ENCODE measurements at regions not wholly inside any gene's neighbourhood (a gene's known extent, or its start where the extent isn't known, plus 50 kb on each side); places are given as distances from the start of the nearest gene placed in this dataset.

- DNase-seq, result no peak
Observed at GRCh38 chr20:50272724-50273446, 82.3 kb downstream of the CEBPB start.

GRCh38 chr20:50273601-50274491 lies 83.2 kb downstream of the CEBPB start:
- peak in 23 of 58 donors; percentile 2 to 49 (median 20) for DNase-seq

- peak in 46 of 58 donors; percentile 10 to 79 (median 49) for DNase-seq
Observed at GRCh38 chr20:50274570-50275430, 84.2 kb downstream of the CEBPB start.

DNA sequence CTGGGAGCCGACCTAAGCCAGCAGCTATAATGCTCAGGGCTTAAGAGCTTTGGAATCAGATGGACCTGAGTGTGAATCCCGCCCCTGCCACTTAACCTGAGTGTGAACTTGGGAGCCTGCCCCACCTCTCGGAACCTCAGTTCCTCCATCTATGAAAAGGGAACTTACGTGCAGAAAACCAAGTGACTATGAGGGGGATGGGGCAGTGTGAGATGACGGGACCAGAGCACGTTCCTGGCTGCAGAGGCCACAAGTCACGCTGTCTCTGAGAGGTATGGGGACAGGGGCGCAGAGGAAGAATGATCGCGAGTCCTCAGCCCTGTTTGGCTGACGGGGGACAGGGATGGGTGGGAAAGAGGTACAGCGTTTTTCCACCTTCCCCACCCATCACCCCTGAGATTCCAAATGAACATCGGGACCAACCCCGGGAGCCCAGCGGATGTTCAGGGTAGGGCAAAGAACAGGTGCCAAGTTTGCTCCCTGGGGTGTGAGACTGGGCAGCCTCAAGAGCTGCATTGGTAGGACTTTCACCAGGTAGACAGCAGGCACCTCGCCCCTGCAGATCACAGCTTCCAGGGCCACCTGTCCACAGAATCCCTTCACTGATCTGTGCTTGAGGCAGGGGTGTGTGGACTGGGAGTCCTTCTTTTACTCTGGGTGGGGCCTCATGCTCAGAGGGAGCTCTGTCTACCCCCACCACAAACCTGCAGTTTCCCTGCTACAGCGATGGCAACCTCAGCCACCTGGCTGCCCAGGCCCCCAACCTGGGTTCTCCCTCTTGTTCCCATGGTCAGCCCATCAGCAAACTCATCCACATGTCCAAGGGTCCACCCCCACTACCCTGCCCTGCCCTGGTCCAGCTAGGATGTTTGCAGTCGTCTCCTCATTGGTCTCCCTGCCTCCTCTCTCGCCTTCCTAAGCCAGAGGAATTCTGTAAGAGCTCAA lies 85.8 kb downstream of the CEBPB start:
- DNase-seq, result peak in 3 of 58 donors; percentile 4 to 21 (median 10)

DNA sequence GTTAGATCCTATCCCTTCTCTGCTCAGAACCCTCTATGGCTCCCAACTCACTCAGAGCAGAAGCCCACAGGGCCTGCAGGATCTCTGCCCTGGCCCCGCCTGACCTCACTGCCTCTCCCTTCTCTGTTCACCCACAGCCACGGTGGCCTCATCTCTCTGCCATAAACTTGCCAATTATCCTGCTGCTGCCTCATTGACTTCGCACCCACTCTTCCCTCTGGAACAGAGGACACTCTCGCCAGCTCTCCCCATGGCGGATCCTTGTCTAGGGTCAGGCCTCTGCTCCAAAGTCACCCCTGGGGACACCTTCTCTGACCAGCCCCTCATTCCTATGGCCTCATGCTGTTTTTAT lies 86.4 kb downstream of the CEBPB start:
- DNase-seq, result no peak

- DNase-seq, result no peak
Observed at GRCh38 chr20:50277460-50278376, 87.1 kb downstream of the CEBPB start.

DNA sequence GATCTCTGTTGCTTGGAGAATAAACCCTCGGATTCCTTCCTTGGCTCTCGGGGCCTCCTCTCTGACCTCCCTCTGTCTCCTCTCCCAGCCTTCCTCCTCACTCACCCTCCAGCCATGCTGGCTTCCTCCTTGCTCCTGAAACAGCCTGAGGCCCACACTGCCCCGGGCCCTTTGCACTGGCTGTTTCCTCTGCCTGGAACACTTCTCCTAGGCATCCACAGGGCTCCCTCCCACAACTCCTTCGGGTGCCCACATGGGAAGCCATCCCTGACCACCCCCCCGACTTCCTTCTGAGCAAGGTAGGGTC lies 87.7 kb downstream of the CEBPB start:
- no peak for DNase-seq

- DNase-seq, result no peak
Observed at GRCh38 chr20:50278684-50279531, 88.3 kb downstream of the CEBPB start.

DNA sequence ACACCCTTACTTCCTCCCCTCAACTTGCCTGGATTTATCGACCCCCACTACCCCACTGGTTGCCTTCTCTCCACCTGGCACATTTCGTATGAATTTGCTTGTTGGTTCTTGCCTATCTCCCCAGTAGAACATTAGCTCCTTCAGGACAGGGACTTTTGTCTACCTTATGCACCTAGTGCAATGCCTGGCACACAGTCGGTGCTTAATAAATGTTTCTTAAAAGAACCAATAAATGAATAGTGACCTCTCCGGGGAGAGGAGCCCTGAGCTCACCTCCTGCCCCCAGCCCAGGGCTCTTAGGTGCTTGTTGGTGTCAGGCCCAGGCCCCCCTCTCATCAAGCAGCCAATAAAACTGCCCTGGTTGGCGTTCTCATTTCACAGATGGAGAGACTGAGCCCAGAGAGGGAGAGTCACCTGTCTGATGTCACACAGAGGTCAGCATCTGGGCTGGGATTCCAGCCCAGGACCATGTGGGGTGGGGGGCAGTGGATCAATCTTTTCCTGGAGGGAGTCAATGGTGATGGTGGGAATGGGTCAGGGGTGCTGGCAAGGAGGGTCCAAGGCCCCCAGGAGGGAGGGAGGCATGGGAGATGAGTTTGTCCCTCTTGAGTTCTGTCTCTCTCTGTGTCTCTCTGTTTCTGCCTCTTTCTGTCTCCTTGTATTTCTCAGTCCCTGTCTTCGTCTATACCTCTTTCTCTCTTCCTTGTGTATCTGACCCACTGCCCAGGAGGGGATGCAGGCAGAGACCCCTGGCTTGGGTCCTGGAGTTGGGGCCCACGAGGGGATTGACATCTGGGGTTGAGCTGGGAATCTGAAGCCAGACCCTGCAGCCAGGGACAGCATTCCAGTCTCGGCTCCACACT lies 89.6 kb downstream of the CEBPB start:
- DNase-seq, result no peak

GRCh38 chr20:50280851-50281655 lies 90.4 kb downstream of the CEBPB start:
- no peak for DNase-seq

DNA sequence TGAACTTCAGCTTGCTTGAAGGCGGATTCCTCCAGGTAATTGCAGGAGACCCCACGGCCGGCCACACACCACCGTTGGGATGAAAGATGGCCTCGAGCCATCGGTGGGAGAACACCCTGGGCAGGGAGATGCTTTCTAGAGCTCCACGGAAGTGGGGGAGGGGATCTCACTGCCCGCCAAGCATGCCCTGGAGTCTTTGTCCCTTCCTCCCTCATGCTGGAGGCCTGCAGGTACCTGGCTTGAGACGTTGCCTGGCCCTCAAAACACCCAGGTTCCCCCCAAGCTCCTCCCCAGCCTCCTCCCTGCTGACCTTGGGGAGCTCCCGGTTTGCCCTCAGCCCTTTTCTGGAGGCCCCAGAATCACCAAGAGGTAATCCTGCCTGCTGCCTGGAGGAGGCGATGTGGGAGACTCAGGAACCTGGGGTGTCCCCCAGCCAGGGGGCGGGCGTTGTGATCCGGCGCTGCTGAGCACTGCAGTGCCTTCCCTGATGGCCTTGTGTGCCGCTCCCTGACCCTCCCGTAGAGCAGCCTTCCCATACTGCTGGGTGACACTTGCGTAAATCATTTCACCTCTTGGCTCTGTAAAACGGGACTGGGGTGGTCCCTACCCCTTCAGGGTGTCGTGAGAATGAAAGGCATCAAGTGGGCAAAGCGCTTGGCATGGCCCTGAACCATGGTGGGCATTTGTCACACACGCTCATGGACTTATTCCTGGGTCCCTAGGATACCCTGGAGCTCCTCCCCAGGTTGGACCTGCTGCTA lies 91.4 kb downstream of the CEBPB start:
- no peak for DNase-seq

GRCh38 chr20:50282592-50283241 lies 92.1 kb downstream of the CEBPB start:
- no peak for DNase-seq

- DNase-seq, result no peak
Observed at GRCh38 chr20:50283370-50283769, 92.7 kb downstream of the CEBPB start.

DNA sequence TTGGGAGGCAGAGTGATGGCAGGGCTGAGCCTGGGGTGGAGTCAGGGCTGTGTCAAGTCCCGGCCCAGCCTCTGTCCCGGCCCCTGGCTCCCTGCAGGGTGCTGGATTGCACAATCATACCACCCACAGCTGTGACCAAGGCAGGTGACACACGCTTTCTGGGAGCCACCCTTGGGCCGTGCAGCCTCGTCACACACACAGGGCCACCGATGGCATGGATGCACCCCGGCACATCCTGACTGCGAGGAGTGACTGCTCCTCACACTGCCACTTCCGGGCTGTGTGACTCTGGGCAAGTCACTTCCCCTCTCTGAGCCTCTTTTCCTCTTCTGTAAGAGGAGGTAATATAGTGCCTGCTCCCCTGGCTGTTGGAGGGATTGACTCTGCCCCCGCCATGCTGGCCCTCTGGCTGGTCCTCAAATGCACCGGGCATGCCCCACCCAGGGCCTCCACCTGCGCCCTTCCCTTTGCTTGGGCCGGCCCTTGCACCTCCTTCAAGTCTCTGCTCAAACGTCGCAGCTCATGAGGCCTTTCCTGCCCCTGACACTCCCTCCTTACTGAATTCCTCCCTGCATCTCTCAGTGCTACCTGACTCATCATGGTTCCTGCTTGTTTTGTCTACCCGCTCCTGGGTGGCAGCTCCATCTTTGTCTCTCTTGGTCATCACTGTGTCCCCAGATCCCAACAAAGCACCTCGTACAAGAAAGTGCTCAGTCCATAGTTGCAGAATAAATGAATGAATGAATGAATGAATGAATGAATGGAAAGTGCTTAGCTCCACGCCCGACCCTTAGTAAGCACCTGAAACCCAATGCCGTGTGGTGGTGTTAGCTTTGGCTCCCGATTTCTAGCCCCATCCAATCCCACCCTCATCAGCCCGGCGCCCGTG lies 93.5 kb downstream of the CEBPB start:
- DNase-seq, result no peak
